GM12875 (cell line): ENCODE measurements at regions not wholly inside any gene's neighbourhood (a gene's known extent, or its start where the extent isn't known, plus 50 kb on each side); places are given as distances from the start of the nearest gene placed in this dataset.

Experiments
- H3K4me3 ChIP-seq: one replicate; pipeline ENCODE4 v1.5.1; 2011; ENCODE audit warnings: low read depth, low read length, control low read depth
- CTCF ChIP-seq: IDR thresholded peaks from 2 replicates; pipeline ENCODE4 v1.5.1; 2011; ENCODE audit warnings: low read depth, mild to moderate bottlenecking, control low read depth, inconsistent platforms, low read length, moderate library complexity, borderline replicate concordance; ENCODE audit not compliant: insufficient read depth

- no peak for TF ChIP-seq CTCF
- H3K4me3 ChIP-seq = no peak overlapping the region
These were observed 158.6 kb upstream of the RORA start for GRCh38 chr15:61387675-61388074.

GRCh38 chr15:61383421-61383820 is 154.3 kb upstream of the RORA start:
- no peak overlapping the region for H3K4me3 ChIP-seq

GRCh38 chr15:61382927-61383326 is 153.8 kb upstream of the RORA start:
- TF ChIP-seq CTCF = no peak
- no peak overlapping the region for H3K4me3 ChIP-seq

More at GRCh38 chr15:61383421-61383820, 154.3 kb upstream of the RORA start:
- TF ChIP-seq CTCF = no peak

- TF ChIP-seq CTCF = no peak
- no peak overlapping the region for H3K4me3 ChIP-seq
These were observed 152.4 kb upstream of the RORA start for GRCh38 chr15:61381501-61381900.

GRCh38 chr15:61380270-61380669 is 151.2 kb upstream of the RORA start:
- H3K4me3 ChIP-seq = no peak overlapping the region
- TF ChIP-seq CTCF = no peak

- H3K4me3 ChIP-seq = no peak overlapping the region
- no peak for TF ChIP-seq CTCF
These were observed 149.9 kb upstream of the RORA start for GRCh38 chr15:61379005-61379404.

- no peak overlapping the region for H3K4me3 ChIP-seq
- no peak for TF ChIP-seq CTCF
These were observed 147.9 kb upstream of the RORA start for GRCh38 chr15:61376961-61377360.
